ENCODE measurements at regions not wholly inside any gene's neighbourhood (a gene's known extent, or its start where the extent isn't known, plus 50 kb on each side); places are given as distances from the start of the nearest gene placed in this dataset.

- H3K27ac ChIP-seq: no peak overlapping the region
- H3K4me3 ChIP-seq: no peak overlapping the region
- no peak for DNase-seq
- in situ Hi-C loops (cut with MboI; ENCODE audit: low pct_ligation_motif_present in 1 of 4, low pct_unique_long_range_greater_than_20kb in 1 of 4, low sequenced_read_pairs in 3 of 4) (no loop called here), intact Hi-C loops (cut with DNase I; ENCODE audit: low total_unique reads) (no loop called here)
- H3K9me3 ChIP-seq: no peaks in the 10 kb centered on the region
- no peaks in the 10 kb centered on the region for H3K4me1 ChIP-seq
- WGBS, 2 donors (ENCODE audit: low coverage in 1 of 2): 74 to 87% methylated on average over 4 of the region's 4 CpGs
- H3K27me3 ChIP-seq: peaks cover 20% of the 10 kb centered on the region
- H3K36me3 ChIP-seq: no peaks in the 10 kb centered on the region
- TF ChIP-seq EP300 (IDR thresholded peaks at IDR 0.05; ENCODE audit: low read depth) (no peak), POLR2A (IDR thresholded peaks at IDR 0.05) (no peak), POLR2AphosphoS5 (IDR thresholded peaks at IDR 0.05) (no peak), CTCF (IDR thresholded peaks at IDR 0.05) (no peak)
Measured at GRCh38 chr12:111203446-111203845, 165.4 kb downstream of the PHETA1 start.

- TF ChIP-seq CTCF (IDR thresholded peaks at IDR 0.05) (no peak), POLR2AphosphoS5 (IDR thresholded peaks at IDR 0.05) (no peak), POLR2A (IDR thresholded peaks at IDR 0.05) (no peak), EP300 (IDR thresholded peaks at IDR 0.05; ENCODE audit: low read depth) (no peak)
- WGBS, 2 donors (ENCODE audit: low coverage in 1 of 2): 34 to 46% methylated on average over 12 to 17 of the region's 17 CpGs
- Histone ChIP-seq H3K4me1 (no peaks in the 10 kb centered on the region), H3K27ac (no peak overlapping the region), H3K9me3 (no peaks in the 10 kb centered on the region), H3K27me3 (peaks cover 20% of the 10 kb centered on the region), H3K4me3 (no peak overlapping the region), H3K36me3 (no peaks in the 10 kb centered on the region)
- no peak for DNase-seq
- intact Hi-C loops (cut with DNase I; ENCODE audit: low total_unique reads) (no loop called here), in situ Hi-C loops (cut with MboI; ENCODE audit: low pct_ligation_motif_present in 1 of 4, low pct_unique_long_range_greater_than_20kb in 1 of 4, low sequenced_read_pairs in 3 of 4) (no loop called here)
Measured at GRCh38 chr12:111202237-111202915, 166.5 kb downstream of the PHETA1 start.

GRCh38 chr12:111201495-111202236 lies 167.2 kb downstream of the PHETA1 start:
- Histone ChIP-seq H3K27me3 (peaks cover 20% of the 10 kb centered on the region), H3K4me3 (no peak overlapping the region), H3K36me3 (no peaks in the 10 kb centered on the region), H3K9me3 (no peaks in the 10 kb centered on the region), H3K4me1 (no peaks in the 10 kb centered on the region), H3K27ac (no peak overlapping the region)
- TF ChIP-seq CTCF (IDR thresholded peaks at IDR 0.05): no peak
- TF ChIP-seq EP300 (IDR thresholded peaks at IDR 0.05; ENCODE audit: low read depth): no peak
- no peak for TF ChIP-seq POLR2A (IDR thresholded peaks at IDR 0.05)
- no peak for TF ChIP-seq POLR2AphosphoS5 (IDR thresholded peaks at IDR 0.05)
- intact Hi-C loops (cut with DNase I; ENCODE audit: low total_unique reads) (no loop called here), in situ Hi-C loops (cut with MboI; ENCODE audit: low pct_ligation_motif_present in 1 of 4, low pct_unique_long_range_greater_than_20kb in 1 of 4, low sequenced_read_pairs in 3 of 4) (no loop called here)
- 63 to 64% methylated on average over 2 to 11 of the region's 11 CpGs for WGBS, 2 donors (ENCODE audit: low coverage in 1 of 2)
- DNase-seq: no peak

GRCh38 chr12:111201036-111201435 lies 167.9 kb downstream of the PHETA1 start:
- Histone ChIP-seq H3K36me3 (no peaks in the 10 kb centered on the region), H3K9me3 (no peaks in the 10 kb centered on the region), H3K4me1 (no peaks in the 10 kb centered on the region), H3K27ac (no peak overlapping the region), H3K27me3 (peaks cover 20% of the 10 kb centered on the region), H3K4me3 (no peak overlapping the region)
- no peak for TF ChIP-seq POLR2A (IDR thresholded peaks at IDR 0.05)
- WGBS, 2 donors (ENCODE audit: low coverage in 1 of 2): 39% methylated on average over 9 of the region's 9 CpGs; no CpG with 5 or more reads in 1 of the 2 donors
- in situ Hi-C loops (cut with MboI; ENCODE audit: low pct_ligation_motif_present in 1 of 4, low pct_unique_long_range_greater_than_20kb in 1 of 4, low sequenced_read_pairs in 3 of 4): no loop called here
- DNase-seq: no peak
- intact Hi-C loops (cut with DNase I; ENCODE audit: low total_unique reads): no loop called here

Measured in transverse colon (tissue), 4 donors.